HepG2 (cell line): ENCODE measurements at regions not wholly inside any gene's neighbourhood (a gene's known extent, or its start where the extent isn't known, plus 50 kb on each side); places are given as distances from the start of the nearest gene placed in this dataset.

ENCODE experiments used
- ATAC-seq: fragments of 200-7000 bp; cut with Tn5 transposase; 3 replicates; pipeline ENCODE4 v1.9.1; 2020; ENCODE audit warnings: mild to moderate bottlenecking, moderate library complexity
- BruUV-seq: library from RNA; stranded (reverse); fragments of 400-500 nt; replicated peaks from 2 replicates; lab custom pipeline; 2021; lab: Mats Ljungman, UMichigan
- CTCF ChIA-PET: fragments of 300-600 bp; formaldehyde crosslinking; extraction: SDS; loops from one replicate; lab custom pipeline; 2021; ENCODE audit warnings: low total read pairs, inconsistent platforms, low intra/inter-chr PET ratio; lab: Yijun Ruan, JAX
- POLR2A ChIA-PET: fragments of 350-600 bp; sonication (Branson Sonifier 250); formaldehyde crosslinking; loops from one replicate; lab custom pipeline; 2020; ENCODE audit warnings: antibody characterized with exemption, inconsistent platforms; lab: Yijun Ruan, JAX
- DNase-seq: peaks from one replicate; pipeline ENCODE4 v3.0.0-alpha.2; 2015; ENCODE audit warnings: low spot score
- FAIRE-seq: peaks from 3 replicates; lab custom pipeline; 2011; peaks lifted over from hg19 to GRCh38; lab: Jason Lieb, UNC
- H2AFZ ChIP-seq: one replicate; pipeline ENCODE4 v1.6.1; 2011; ENCODE audit warnings: low read length, inconsistent platforms
- H3K27ac ChIP-seq: fragments of 300-600 bp; 3 replicates; pipeline ENCODE4 v1.8.0; 2011; ENCODE audit warnings: mixed run types, mild to moderate bottlenecking, mixed read lengths, low read length, inconsistent platforms; ENCODE audit not compliant: insufficient read depth; ENCODE audit errors: extremely low read length
- H3K27me3 ChIP-seq, 2 experiments: fragments of 200-600 bp in 1 of 2; 2 replicates in 1 of 2; 3 replicates in 1 of 2; pipeline versions ENCODE4 v1.6.0 to v1.8.0; 2011; ENCODE audit warnings: low read length in 2 of 2, mild to moderate bottlenecking in 2 of 2, moderate library complexity in 2 of 2, inconsistent platforms in 1 of 2; ENCODE audit not compliant: insufficient read depth in 2 of 2, control insufficient read depth in 1 of 2
- H3K36me3 ChIP-seq, 2 experiments: fragments of 200-600 bp in 1 of 2; replicated peaks in 1 of 2; 2 replicates in 1 of 2; 3 replicates in 1 of 2; pipeline versions ENCODE4 v1.5.1 to v1.8.0; 2011; ENCODE audit warnings: low read length in 2 of 2, inconsistent platforms in 1 of 2; ENCODE audit not compliant: insufficient read depth in 2 of 2, control insufficient read depth in 1 of 2
- H3K4me1 ChIP-seq: 2 replicates; pipeline ENCODE4 v1.5.1; 2012; ENCODE audit warnings: low read length, inconsistent platforms; ENCODE audit not compliant: insufficient read depth
- H3K4me2 ChIP-seq: 2 replicates; pipeline ENCODE4 v1.6.0; 2011; ENCODE audit warnings: low read depth, low read length, inconsistent platforms
- H3K4me3 ChIP-seq, 3 experiments: fragments of 200-600 bp in 1 of 3; sonication (generic), shearing (Covaris generic) in 1 of 3; replicated peaks in 1 of 3; 2 replicates each; pipeline ENCODE4 v1.5.1; 2011 to 2016; ENCODE audit warnings: low read length in 3 of 3, inconsistent platforms in 2 of 3, low read depth in 2 of 3, mild to moderate bottlenecking in 2 of 3, control low read depth in 1 of 3, mixed read lengths in 1 of 3; ENCODE audit not compliant: insufficient read depth in 1 of 3
- H3K79me2 ChIP-seq: one replicate; pipeline ENCODE4 v1.6.1; 2011; ENCODE audit warnings: low read length, inconsistent platforms; ENCODE audit not compliant: insufficient read depth
- H3K9ac ChIP-seq: 2 replicates; pipeline ENCODE4 v1.6.0; 2011; ENCODE audit warnings: mild to moderate bottlenecking, low read depth, low read length, inconsistent platforms; ENCODE audit not compliant: insufficient read depth
- H3K9me3 ChIP-seq: 2 replicates; pipeline ENCODE4 v1.5.1; 2012; ENCODE audit warnings: mild to moderate bottlenecking, low read length
- H4K20me1 ChIP-seq: 2 replicates; pipeline ENCODE4 v1.6.0; 2011; ENCODE audit warnings: inconsistent platforms, mild to moderate bottlenecking, low read length, moderate library complexity; ENCODE audit not compliant: insufficient read depth
- CTCF ChIP-seq: sonication (generic); formaldehyde crosslinking; IDR thresholded peaks from 2 replicates; pipeline ENCODE4 v1.5.0; 2020; ENCODE audit warnings: mild to moderate bottlenecking, missing genetic modification reagents, moderate library complexity
- ELF1 ChIP-seq: sonication (generic); formaldehyde crosslinking; IDR thresholded peaks from 2 replicates; pipeline ENCODE4 v1.4.0; 2020; ENCODE audit warnings: missing genetic modification reagents
- FUBP1 ChIP-seq: sonication (generic); formaldehyde crosslinking; IDR thresholded peaks from 2 replicates; pipeline ENCODE4 v1.5.1; 2020; ENCODE audit warnings: missing genetic modification reagents, mild to moderate bottlenecking, borderline replicate concordance
- HOXA9 ChIP-seq: sonication (generic); formaldehyde crosslinking; IDR thresholded peaks from 2 replicates; pipeline ENCODE4 v1.8.1; 2022; ENCODE audit warnings: missing genetic modification reagents, mild to moderate bottlenecking, moderate library complexity, borderline replicate concordance
- IRF9 ChIP-seq: sonication (generic); formaldehyde crosslinking; IDR thresholded peaks from 2 replicates; pipeline ENCODE4 v1.8.0; 2022; ENCODE audit warnings: missing genetic modification reagents, mild to moderate bottlenecking, borderline replicate concordance
- RAD21 ChIP-seq: fragments of 450-650 bp; formaldehyde crosslinking; IDR thresholded peaks from 2 replicates; pipeline ENCODE4 v1.5.0; 2020; ENCODE audit warnings: mild to moderate bottlenecking
- RAD51 ChIP-seq: fragments of 450-650 bp; IDR thresholded peaks from 2 replicates; pipeline ENCODE4 v1.6.1; 2016; ENCODE audit warnings: borderline replicate concordance
- SP5 ChIP-seq: IDR thresholded peaks from 2 replicates; pipeline ENCODE4 v1.6.1; 2016; ENCODE audit warnings: low read depth, borderline replicate concordance
- SRY ChIP-seq: sonication (generic); formaldehyde crosslinking; IDR thresholded peaks from 2 replicates; pipeline ENCODE4 v1.8.0; 2022; ENCODE audit warnings: mild to moderate bottlenecking, missing genetic modification reagents
- WIZ ChIP-seq: sonication (generic); formaldehyde crosslinking; IDR thresholded peaks from 2 replicates; pipeline ENCODE4 v1.5.1; 2020; ENCODE audit warnings: mild to moderate bottlenecking, missing genetic modification reagents
- ZNF441 ChIP-seq: sonication (generic); formaldehyde crosslinking; IDR thresholded peaks from 2 replicates; pipeline ENCODE4 v1.7.0; 2021; ENCODE audit warnings: missing genetic modification reagents, borderline replicate concordance
- ZNF691 ChIP-seq: sonication (generic); formaldehyde crosslinking; IDR thresholded peaks from 2 replicates; pipeline ENCODE4 v1.4.0; 2020; ENCODE audit warnings: missing genetic modification reagents, low read depth, mild to moderate bottlenecking, borderline replicate concordance
- ZSCAN21 ChIP-seq: sonication (generic); formaldehyde crosslinking; IDR thresholded peaks from 2 replicates; pipeline ENCODE4 v1.8.0; 2022; ENCODE audit warnings: mild to moderate bottlenecking, missing genetic modification reagents, moderate library complexity, borderline replicate concordance
- WGBS: methylation state at CpG from one replicate; pipeline ENCODE4 v1.1.6; 2017; ENCODE audit warnings: low lambda C conversion rate; 5-methylcytosine and 5-hydroxymethylcytosine counted together
- in situ Hi-C: cut with HindIII; loops from 2 replicates; pipeline ENCODE4 v1.10.0; 2017; ENCODE audit warnings: low pct_unique_long_range_greater_than_20kb; ENCODE audit not compliant: extremely low pct_ligation_motif_present
- intact Hi-C: fragments of 100-400 bp; cut with micrococcal nuclease; formaldehyde crosslinking; loops from one replicate; pipeline ENCODE4 v1.10.0; 2022; ENCODE audit not compliant: unreplicated experiment

GRCh38 chr3:150227839-150228238 lies 180.3 kb upstream of the TSC22D2 start (continued):
- TF ChIP-seq ELF1 (CRISPR knock-in tag), result peak; percentile 34; the same call in 1 of the 2 replicates
- peak; percentile 33; the same call in 1 of the 2 replicates for TF ChIP-seq RAD21 (CRISPR knock-in tag)
- TF ChIP-seq CTCF (CRISPR knock-in tag), result peak; percentile 87

- Histone ChIP-seq H3K4me2 (no peak overlapping the region), H3K79me2 (no peaks in the 10 kb centered on the region), H4K20me1 (no peaks in the 10 kb centered on the region), H3K9ac (no peak overlapping the region), H3K4me1 (no peaks in the 10 kb centered on the region; the same call in 1 of the 2 replicates), H3K27me3 (peaks cover 3 to 28% of the 10 kb centered on the region in 2 experiments; a peak in 3 of 5 replicates), H2AFZ (no peak overlapping the region), H3K4me3 (no peak overlapping the region), H3K36me3 (no peaks in the 10 kb centered on the region), H3K27ac (no peak overlapping the region), H3K9me3 (no peaks in the 10 kb centered on the region)
- no peak for ATAC-seq
- TF ChIP-seq ZNF691 (no peak), CTCF (CRISPR knock-in tag) (no peak), SP5 (CRISPR knock-in tag) (no peak), IRF9 (CRISPR knock-in tag) (no peak), RAD51 (no peak), HOXA9 (no peak), WIZ (CRISPR knock-in tag) (no peak), ZSCAN21 (no peak), ZNF441 (CRISPR knock-in tag) (no peak), FUBP1 (CRISPR knock-in tag) (no peak), SRY (CRISPR knock-in tag) (no peak)
- CTCF ChIA-PET, result no interaction called here
- in situ Hi-C loops (loop anchor here (5.0 kb wide), 1 partner anchor 271 kb away; no protein-coding TSS in a partner anchor), intact Hi-C loops (no loop called here)
- DNase-seq, result no peak
- 39% methylated on average over 9 of the region's 9 CpGs for WGBS
- BruUV-seq, result no TSS peak
- FAIRE-seq, result no peak
- POLR2A ChIA-PET, result no interaction called here
Measured at GRCh38 chr3:150225986-150226385, 182.1 kb upstream of the TSC22D2 start.
